HG02884 (cell line): ENCODE measurements at regions not wholly inside any gene's neighbourhood (a gene's known extent, or its start where the extent isn't known, plus 50 kb on each side); places are given as distances from the start of the nearest gene placed in this dataset.

Source experiments
- ATAC-seq: cut with Tn5 transposase; IDR thresholded peaks from one replicate; pipeline ENCODE4 v1.9.1; 2021; ENCODE audit warnings: mild to moderate bottlenecking, moderate library complexity; ENCODE audit not compliant: unreplicated experiment

GRCh38 chr2:104745846-104746245, 108.1 kb upstream of the POU3F3 start:
- ATAC-seq, result no peak

- ATAC-seq, result no peak
Measured at GRCh38 chr2:104746299-104746698, 107.6 kb upstream of the POU3F3 start.

- ATAC-seq, result no peak
Measured at GRCh38 chr2:104746858-104747257, 107.1 kb upstream of the POU3F3 start.

- no peak for ATAC-seq
Measured at GRCh38 chr2:104749856-104750460, 104.0 kb upstream of the POU3F3 start.

- no peak for ATAC-seq
Measured at GRCh38 chr2:104752504-104752903, 101.4 kb upstream of the POU3F3 start.

- no peak for ATAC-seq
Measured at GRCh38 chr2:104755026-104755878, 98.7 kb upstream of the POU3F3 start.

- no peak for ATAC-seq
Measured at GRCh38 chr2:104756118-104756517, 97.8 kb upstream of the POU3F3 start.

GRCh38 chr2:104757056-104757455, 96.9 kb upstream of the POU3F3 start:
- no peak for ATAC-seq

- ATAC-seq, result no peak
Measured at GRCh38 chr2:104758199-104758620, 95.7 kb upstream of the POU3F3 start.

GRCh38 chr2:104762031-104762430, 91.9 kb upstream of the POU3F3 start:
- ATAC-seq, result no peak

- ATAC-seq, result no peak
Measured at GRCh38 chr2:104766683-104767082, 87.2 kb upstream of the POU3F3 start.

GRCh38 chr2:104768694-104769093, 85.2 kb upstream of the POU3F3 start:
- ATAC-seq, result no peak

- no peak for ATAC-seq
Measured at GRCh38 chr2:104769096-104769495, 84.8 kb upstream of the POU3F3 start.

GRCh38 chr2:104772996-104773395, 80.9 kb upstream of the POU3F3 start:
- ATAC-seq, result no peak

GRCh38 chr2:104774631-104775030, 79.3 kb upstream of the POU3F3 start:
- ATAC-seq, result no peak

GRCh38 chr2:104777721-104778120, 76.2 kb upstream of the POU3F3 start:
- no peak for ATAC-seq

- ATAC-seq, result no peak
Measured at GRCh38 chr2:104781151-104781550, 72.8 kb upstream of the POU3F3 start.

- no peak for ATAC-seq
Measured at GRCh38 chr2:104784264-104784663, 69.7 kb upstream of the POU3F3 start.

GRCh38 chr2:104786204-104786603, 67.7 kb upstream of the POU3F3 start:
- no peak for ATAC-seq

GRCh38 chr2:104786821-104787220, 67.1 kb upstream of the POU3F3 start:
- ATAC-seq, result no peak

- ATAC-seq, result no peak
Measured at GRCh38 chr2:104787298-104788065, 66.4 kb upstream of the POU3F3 start.
